GM13976 (cell line): ENCODE measurements at regions not wholly inside any gene's neighbourhood (a gene's known extent, or its start where the extent isn't known, plus 50 kb on each side); places are given as distances from the start of the nearest gene placed in this dataset.

Source experiments
- DNase-seq: peaks from one replicate; pipeline ENCODE4 v3.0.0; 2012; ENCODE audit warnings: low spot score
- CTCF ChIP-seq: IDR thresholded peaks from 2 replicates; pipeline ENCODE4 v1.5.1; 2012; ENCODE audit warnings: borderline replicate concordance, mild to moderate bottlenecking; ENCODE audit not compliant: insufficient read depth; ENCODE audit errors: extremely low read depth, missing control alignments, control extremely low read depth
- in situ Hi-C: fragments of 300-500 bp; cut with MboI; formaldehyde crosslinking; loops from one replicate; pipeline ENCODE4 v1.12.0; 2022; ENCODE audit warnings: low sequenced_read_pairs, mixed read lengths, inconsistent platforms; ENCODE audit not compliant: unreplicated experiment

GRCh38 chr9:90012949-90013348 lies 408.1 kb downstream of the GADD45G start:
- no peak for DNase-seq
- in situ Hi-C loops, result no loop called here
- no peak for TF ChIP-seq CTCF

- no peak for TF ChIP-seq CTCF
- no peak for DNase-seq
- in situ Hi-C loops, result no loop called here
Measured at GRCh38 chr9:90013778-90014177, 409.0 kb downstream of the GADD45G start.

- no peak for TF ChIP-seq CTCF
- in situ Hi-C loops, result no loop called here
- DNase-seq, result no peak
Measured at GRCh38 chr9:90014421-90014820, 409.6 kb downstream of the GADD45G start.

DNA sequence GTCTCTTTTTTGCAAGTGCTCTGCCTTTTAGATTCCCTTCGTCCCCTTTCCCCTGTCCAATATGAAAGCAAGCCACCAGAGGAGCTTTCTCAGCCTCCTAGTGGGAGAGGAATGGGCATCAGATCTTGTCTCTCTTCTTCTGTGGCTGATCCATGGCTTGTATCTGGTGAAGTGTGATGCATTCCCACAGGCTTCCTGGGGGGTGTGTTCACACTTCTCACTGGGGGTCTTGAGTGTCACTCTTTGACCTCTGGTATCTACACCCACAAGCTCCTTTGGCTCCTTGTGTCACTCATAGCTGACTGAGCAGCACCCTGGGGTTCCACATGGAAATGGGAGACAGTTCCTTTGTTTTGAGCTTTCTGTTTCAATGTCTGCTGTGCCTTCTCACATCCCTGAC lies 411.5 kb downstream of the GADD45G start:
- DNase-seq, result no peak
- in situ Hi-C loops, result no loop called here
- no peak for TF ChIP-seq CTCF

DNA sequence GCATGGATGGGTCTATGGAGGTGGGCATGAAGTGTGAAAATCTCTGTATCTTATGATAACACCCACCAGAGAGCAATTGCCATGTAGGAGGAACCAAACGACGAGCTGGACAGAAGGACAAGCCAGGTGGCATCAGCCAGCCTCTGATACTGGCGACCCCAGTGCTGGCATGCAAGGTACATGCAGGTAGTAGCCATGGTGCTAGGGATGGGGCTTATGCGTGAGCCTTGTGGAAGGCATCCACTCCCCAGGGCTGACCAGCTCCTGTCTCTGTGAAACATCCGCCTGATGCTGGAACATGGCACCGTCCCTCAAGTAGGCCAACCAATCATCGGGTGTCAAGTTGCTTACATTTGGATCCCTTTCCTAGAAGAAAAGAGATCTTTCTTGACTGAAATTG lies 412.9 kb downstream of the GADD45G start:
- TF ChIP-seq CTCF, result no peak
- DNase-seq, result no peak
- in situ Hi-C loops, result no loop called here

DNA sequence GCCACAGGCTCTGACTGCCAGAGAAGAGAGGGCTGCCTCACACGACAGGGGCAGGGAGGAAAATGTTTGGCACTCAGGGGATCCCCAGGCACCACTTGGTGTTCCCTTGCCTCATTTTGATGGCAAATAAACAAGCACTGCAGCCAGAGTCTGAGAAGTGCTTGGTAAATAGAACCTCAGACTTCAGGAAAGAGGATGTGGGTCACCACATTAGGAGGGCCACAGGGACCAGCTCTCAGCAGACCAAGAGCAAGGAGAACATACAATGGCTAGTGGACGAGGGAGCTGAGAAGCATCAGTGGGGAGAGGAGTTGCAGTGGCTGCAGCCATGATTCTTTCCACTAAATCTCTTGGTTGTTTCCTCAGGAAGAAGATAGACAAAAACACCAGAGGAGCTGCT lies 413.9 kb downstream of the GADD45G start:
- in situ Hi-C loops, result no loop called here
- DNase-seq, result no peak
- no peak for TF ChIP-seq CTCF

DNA sequence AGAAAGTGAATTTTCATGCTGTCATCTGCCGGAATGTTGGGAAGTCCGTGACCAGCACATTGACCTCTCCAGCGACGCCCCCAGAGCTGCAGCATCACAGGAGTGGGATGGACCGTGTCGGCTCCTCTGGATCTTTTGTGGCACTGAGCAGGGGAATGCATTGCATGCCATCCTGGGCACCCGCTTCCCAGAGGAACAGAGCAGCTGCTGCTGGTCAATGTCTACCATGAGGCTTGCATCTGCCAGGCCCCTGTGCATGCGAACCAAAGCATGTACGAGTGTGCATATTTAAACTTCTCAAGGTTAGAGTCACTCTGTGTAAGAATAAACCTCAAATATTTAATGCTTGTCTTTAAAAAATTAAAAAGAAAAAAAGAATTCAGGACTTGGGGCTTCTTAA lies 414.8 kb downstream of the GADD45G start:
- TF ChIP-seq CTCF, result no peak
- in situ Hi-C loops, result no loop called here

More for the DNA sequence above, 414.8 kb downstream of the GADD45G start:
- no peak for DNase-seq
